ENCODE measurements at regions not wholly inside any gene's neighbourhood (a gene's known extent, or its start where the extent isn't known, plus 50 kb on each side); places are given as distances from the start of the nearest gene placed in this dataset.

- no peaks in the 10 kb centered on the region for H3K27me3 ChIP-seq (ENCODE audit: insufficient read depth, low read depth)
- no peak overlapping the region for H3K27ac ChIP-seq
- 0 out of 2 replicates have a peak, but pooled peaks cover 3% of the 10 kb centered on the region for H3K9me3 ChIP-seq (ENCODE audit: insufficient read depth, low read depth)
- TF ChIP-seq EZH2 (IDR thresholded peaks at IDR 0.05; ENCODE audit: low read depth) (no peak), CTCF (conservative IDR thresholded peaks at IDR 0.05) (no peak)
- no peak overlapping the region for H3K4me2 ChIP-seq
- no peaks in the 10 kb centered on the region for H3K4me1 ChIP-seq (replicated peaks; ENCODE audit: insufficient read depth)
- no peak for DNase-seq
- H3K4me3 ChIP-seq, result no peak overlapping the region
- no TSS peak for BruUV-seq (replicated peaks)
- no peaks in the 10 kb centered on the region for H4K20me1 ChIP-seq (ENCODE audit: insufficient read depth)
- intact Hi-C loops (cut with micrococcal nuclease; ENCODE audit: unreplicated experiment), result no loop called here
- no peak overlapping the region for H2AFZ ChIP-seq
- ChIA-PET POLR2A (ENCODE audit: unreplicated experiment) (no interaction called here), CTCF (no interaction called here)
- H3K79me2 ChIP-seq (ENCODE audit: low read depth), result no peaks in the 10 kb centered on the region
- no peaks in the 10 kb centered on the region for H3K9me2 ChIP-seq (ENCODE audit: insufficient read depth)
- no peaks in the 10 kb centered on the region for H3K36me3 ChIP-seq (ENCODE audit: low read depth)
- no peaks in the 10 kb centered on the region for H3F3A ChIP-seq (ENCODE audit: insufficient read depth, low read depth)
These were observed 619.6 kb downstream of the ARL4A start for GRCh38 chr7:13307040-13307439.

- H3K4me2 ChIP-seq, result no peak overlapping the region
- no peak overlapping the region for H3K4me3 ChIP-seq
- intact Hi-C loops (cut with micrococcal nuclease; ENCODE audit: unreplicated experiment), result no loop called here
- no peaks in the 10 kb centered on the region for H3K9me2 ChIP-seq (ENCODE audit: insufficient read depth)
- TF ChIP-seq EZH2 (IDR thresholded peaks at IDR 0.05; ENCODE audit: low read depth) (no peak), CTCF (conservative IDR thresholded peaks at IDR 0.05) (no peak)
- H2AFZ ChIP-seq, result no peak overlapping the region
- ChIA-PET CTCF (no interaction called here), POLR2A (ENCODE audit: unreplicated experiment) (no interaction called here)
- no peaks in the 10 kb centered on the region for H3K36me3 ChIP-seq (ENCODE audit: low read depth)
- H3K9me3 ChIP-seq (ENCODE audit: insufficient read depth, low read depth), result 0 out of 2 replicates have a peak, but pooled peaks cover 3% of the 10 kb centered on the region
- no peaks in the 10 kb centered on the region for H4K20me1 ChIP-seq (ENCODE audit: insufficient read depth)
- no peaks in the 10 kb centered on the region for H3F3A ChIP-seq (ENCODE audit: insufficient read depth, low read depth)
- DNase-seq, result no peak
- no TSS peak for BruUV-seq (replicated peaks)
- no peak overlapping the region for H3K27ac ChIP-seq
- H3K27me3 ChIP-seq (ENCODE audit: insufficient read depth, low read depth), result no peaks in the 10 kb centered on the region
- H3K4me1 ChIP-seq (replicated peaks; ENCODE audit: insufficient read depth), result no peaks in the 10 kb centered on the region
- no peaks in the 10 kb centered on the region for H3K79me2 ChIP-seq (ENCODE audit: low read depth)
These were observed 621.0 kb downstream of the ARL4A start for GRCh38 chr7:13308423-13308822.

DNA sequence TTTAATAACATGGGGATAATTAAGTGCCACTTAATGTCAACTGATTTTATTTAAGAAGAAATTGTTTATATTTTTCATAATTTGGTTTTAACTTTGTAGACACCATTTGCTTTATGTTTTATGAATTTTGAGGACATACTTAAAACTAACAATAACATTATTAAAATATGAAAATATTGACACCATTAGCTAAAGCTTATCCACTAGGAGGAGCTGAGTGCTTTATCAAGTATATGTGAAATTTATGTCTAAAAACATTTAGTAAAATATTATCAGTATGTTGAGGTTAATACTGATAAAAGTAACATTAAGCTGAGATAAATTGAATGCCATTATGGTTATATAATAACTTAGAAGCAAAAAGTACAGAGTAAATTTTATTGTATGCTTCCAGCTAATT lies 622.1 kb downstream of the ARL4A start:
- CTCF ChIA-PET, result no interaction called here

More for the DNA sequence above, 622.1 kb downstream of the ARL4A start:
- TF ChIP-seq EZH2 (IDR thresholded peaks at IDR 0.05; ENCODE audit: low read depth), result no peak
- no peak; the same call in 1 of the 2 replicates for TF ChIP-seq CTCF (conservative IDR thresholded peaks at IDR 0.05)
- no peak for DNase-seq
- no TSS peak for BruUV-seq (replicated peaks)
- no peak overlapping the region for H3K27ac ChIP-seq
- intact Hi-C loops (cut with micrococcal nuclease; ENCODE audit: unreplicated experiment), result no loop called here
- no peak overlapping the region for H3K4me3 ChIP-seq
- no peaks in the 10 kb centered on the region for H3K36me3 ChIP-seq (ENCODE audit: low read depth)
- H3K9me2 ChIP-seq (ENCODE audit: insufficient read depth), result no peaks in the 10 kb centered on the region
- peaks cover 3% of the 10 kb centered on the region; the same call in 1 of the 2 replicates for H3K9me3 ChIP-seq (ENCODE audit: insufficient read depth, low read depth)
- POLR2A ChIA-PET (ENCODE audit: unreplicated experiment), result no interaction called here
- H3K79me2 ChIP-seq (ENCODE audit: low read depth), result no peaks in the 10 kb centered on the region
- H4K20me1 ChIP-seq (ENCODE audit: insufficient read depth), result no peaks in the 10 kb centered on the region
- no peak overlapping the region for H3K4me2 ChIP-seq
- H2AFZ ChIP-seq, result no peak overlapping the region
- H3F3A ChIP-seq (ENCODE audit: insufficient read depth, low read depth), result no peaks in the 10 kb centered on the region
- H3K27me3 ChIP-seq (ENCODE audit: insufficient read depth, low read depth), result no peaks in the 10 kb centered on the region
- H3K4me1 ChIP-seq (replicated peaks; ENCODE audit: insufficient read depth), result no peaks in the 10 kb centered on the region

Data from PC-9 (cell line).